ENCODE measurements at regions not wholly inside any gene's neighbourhood (a gene's known extent, or its start where the extent isn't known, plus 50 kb on each side); places are given as distances from the start of the nearest gene placed in this dataset.

DNA sequence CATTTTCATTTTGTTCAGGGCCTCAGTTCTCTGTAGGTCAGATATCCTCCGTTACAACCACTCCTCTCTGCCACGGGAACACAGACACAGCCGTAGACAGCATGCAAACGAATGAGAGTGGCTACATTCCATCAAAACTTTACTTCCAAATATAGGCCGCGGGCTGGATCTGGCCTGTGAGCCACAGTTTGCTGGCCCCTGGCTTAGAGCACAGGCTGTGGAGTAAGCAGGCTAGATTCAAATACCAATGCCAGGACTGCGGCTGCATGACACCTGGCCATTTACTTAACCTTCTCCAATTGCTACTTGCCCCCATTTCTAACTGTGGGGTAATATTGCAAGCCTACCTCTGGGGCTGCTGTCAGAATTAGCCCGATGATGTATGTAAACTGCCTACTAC is 325.8 kb upstream of the POU3F3 start:
- no peak for TF ChIP-seq ZFP30 (CRISPR knock-in tag; IDR thresholded peaks at IDR 0.05)
- TF ChIP-seq ARNTL (CRISPR knock-in tag; IDR thresholded peaks at IDR 0.05; ENCODE audit: borderline replicate concordance, low read depth): no peak
- TF ChIP-seq, protein P1, sequence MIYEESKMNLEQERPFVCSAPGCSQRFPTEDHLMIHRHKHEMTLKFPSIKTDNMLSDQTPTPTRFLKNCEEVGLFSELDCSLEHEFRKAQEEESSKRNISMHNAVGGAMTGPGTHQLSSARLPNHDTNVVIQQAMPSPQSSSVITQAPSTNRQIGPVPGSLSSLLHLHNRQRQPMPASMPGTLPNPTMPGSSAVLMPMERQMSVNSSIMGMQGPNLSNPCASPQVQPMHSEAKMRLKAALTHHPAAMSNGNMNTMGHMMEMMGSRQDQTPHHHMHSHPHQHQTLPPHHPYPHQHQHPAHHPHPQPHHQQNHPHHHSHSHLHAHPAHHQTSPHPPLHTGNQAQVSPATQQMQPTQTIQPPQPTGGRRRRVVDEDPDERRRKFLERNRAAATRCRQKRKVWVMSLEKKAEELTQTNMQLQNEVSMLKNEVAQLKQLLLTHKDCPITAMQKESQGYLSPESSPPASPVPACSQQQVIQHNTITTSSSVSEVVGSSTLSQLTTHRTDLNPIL (CRISPR knock-in tag; IDR thresholded peaks at IDR 0.05; ENCODE audit: low read depth): no peak
- no peak for TF ChIP-seq RARB (CRISPR knock-in tag; IDR thresholded peaks at IDR 0.05)
- TF ChIP-seq, protein P2, sequence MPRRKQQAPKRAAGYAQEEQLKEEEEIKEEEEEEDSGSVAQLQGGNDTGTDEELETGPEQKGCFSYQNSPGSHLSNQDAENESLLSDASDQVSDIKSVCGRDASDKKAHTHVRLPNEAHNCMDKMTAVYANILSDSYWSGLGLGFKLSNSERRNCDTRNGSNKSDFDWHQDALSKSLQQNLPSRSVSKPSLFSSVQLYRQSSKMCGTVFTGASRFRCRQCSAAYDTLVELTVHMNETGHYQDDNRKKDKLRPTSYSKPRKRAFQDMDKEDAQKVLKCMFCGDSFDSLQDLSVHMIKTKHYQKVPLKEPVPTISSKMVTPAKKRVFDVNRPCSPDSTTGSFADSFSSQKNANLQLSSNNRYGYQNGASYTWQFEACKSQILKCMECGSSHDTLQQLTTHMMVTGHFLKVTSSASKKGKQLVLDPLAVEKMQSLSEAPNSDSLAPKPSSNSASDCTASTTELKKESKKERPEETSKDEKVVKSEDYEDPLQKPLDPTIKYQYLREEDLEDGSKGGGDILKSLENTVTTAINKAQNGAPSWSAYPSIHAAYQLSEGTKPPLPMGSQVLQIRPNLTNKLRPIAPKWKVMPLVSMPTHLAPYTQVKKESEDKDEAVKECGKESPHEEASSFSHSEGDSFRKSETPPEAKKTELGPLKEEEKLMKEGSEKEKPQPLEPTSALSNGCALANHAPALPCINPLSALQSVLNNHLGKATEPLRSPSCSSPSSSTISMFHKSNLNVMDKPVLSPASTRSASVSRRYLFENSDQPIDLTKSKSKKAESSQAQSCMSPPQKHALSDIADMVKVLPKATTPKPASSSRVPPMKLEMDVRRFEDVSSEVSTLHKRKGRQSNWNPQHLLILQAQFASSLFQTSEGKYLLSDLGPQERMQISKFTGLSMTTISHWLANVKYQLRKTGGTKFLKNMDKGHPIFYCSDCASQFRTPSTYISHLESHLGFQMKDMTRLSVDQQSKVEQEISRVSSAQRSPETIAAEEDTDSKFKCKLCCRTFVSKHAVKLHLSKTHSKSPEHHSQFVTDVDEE (CRISPR knock-in tag; IDR thresholded peaks at IDR 0.05): no peak
- TF ChIP-seq GLIS3 (CRISPR knock-in tag; IDR thresholded peaks at IDR 0.05): no peak
- no peak for TF ChIP-seq SNAI2 (CRISPR knock-in tag; IDR thresholded peaks at IDR 0.05)
- no peak for TF ChIP-seq ZC3H10 (CRISPR knock-in tag; IDR thresholded peaks at IDR 0.05)
- TF ChIP-seq BACH2 (CRISPR knock-in tag; IDR thresholded peaks at IDR 0.05; ENCODE audit: borderline replicate concordance): no peak
- TF ChIP-seq TCF4 (CRISPR knock-in tag; IDR thresholded peaks at IDR 0.05; ENCODE audit: borderline replicate concordance): no peak
- no peak for TF ChIP-seq OSR1 (CRISPR knock-in tag; IDR thresholded peaks at IDR 0.05)
- TF ChIP-seq ESRRG (CRISPR knock-in tag; IDR thresholded peaks at IDR 0.05): no peak

Measured in SK-N-SH treated with all-trans-retinoic acid at 6 μM for 48 hours (cell line).